Naive B cell (primary cell): ENCODE measurements at regions not wholly inside any gene's neighbourhood (a gene's known extent, or its start where the extent isn't known, plus 50 kb on each side); places are given as distances from the start of the nearest gene placed in this dataset.
"Not testable (repeated sequence)": the region's sequence is repeated elsewhere in the genome, so short reads cannot be mapped to it uniquely, and the experiment has no call there.

Source experiments
- ATAC-seq, 2 donors: fragments of 150-1000 bp; cut with Tn5 transposase; 2 replicates each; pipeline ENCODE4 v1.10.0; 2021; ENCODE audit warnings: low read depth in 2 of 2, mild to moderate bottlenecking in 2 of 2, moderate library complexity in 2 of 2
- DNase-seq: peaks from one replicate; pipeline ENCODE4 v3.0.0; 2022
- H3K27ac Mint-ChIP-seq, 6 donors: one replicate each; pipeline ENCODE4 v1.8.0; 2020 to 2022; ENCODE audit warnings: mild to moderate bottlenecking in 6 of 6, mixed read lengths in 6 of 6, moderate library complexity in 5 of 6, inconsistent platforms in 2 of 6
- H3K27me3 Mint-ChIP-seq, 3 donors: one replicate each; pipeline ENCODE4 v1.8.0; 2021 to 2022; ENCODE audit warnings: mixed read lengths in 3 of 3, mild to moderate bottlenecking in 1 of 3
- H3K36me3 Mint-ChIP-seq, 2 donors: one replicate each; pipeline ENCODE4 v1.8.0; 2020 to 2022; ENCODE audit warnings: mixed read lengths in 2 of 2, inconsistent platforms in 1 of 2, mild to moderate bottlenecking in 1 of 2
- H3K4me1 Mint-ChIP-seq, 3 donors: one replicate each; pipeline ENCODE4 v1.8.0; 2020 to 2022; ENCODE audit warnings: mixed read lengths in 3 of 3, inconsistent platforms in 1 of 3, mild to moderate bottlenecking in 1 of 3, moderate library complexity in 1 of 3
- H3K4me3 Mint-ChIP-seq, 8 donors: one replicate each; pipeline ENCODE4 v1.8.0; 2020 to 2022; ENCODE audit warnings: mild to moderate bottlenecking in 8 of 8, mixed read lengths in 8 of 8, moderate library complexity in 8 of 8, inconsistent platforms in 2 of 8
- H3K9me3 Mint-ChIP-seq, 7 donors: one replicate each; pipeline ENCODE4 v1.8.0; 2020 to 2022; ENCODE audit warnings: mixed read lengths in 7 of 7, mild to moderate bottlenecking in 5 of 7, inconsistent platforms in 2 of 7, moderate library complexity in 1 of 7

- no peak overlapping the region for H3K4me3 Mint-ChIP-seq
- no peak for DNase-seq
- H3K9me3 Mint-ChIP-seq = no peaks in the 10 kb centered on the region
- H3K27me3 Mint-ChIP-seq = peaks cover 4 to 33% (median 15%) of the 10 kb centered on the region in 3 donors
- no peak for ATAC-seq
- H3K4me1 Mint-ChIP-seq = peaks cover 0 to 5% (median 3%) of the 10 kb centered on the region in 3 donors
- H3K36me3 Mint-ChIP-seq = no peaks in the 10 kb centered on the region
- no peak overlapping the region for H3K27ac Mint-ChIP-seq
Measured at GRCh38 chr6:3620937-3621336, 130.6 kb downstream of the PXDC1 start.

GRCh38 chr6:3620389-3620788 is 131.1 kb downstream of the PXDC1 start:
- Mint-ChIP-seq H3K9me3 (no peaks in the 10 kb centered on the region), H3K27ac (peak overlapping the region in 2 of 6 donors; percentile 6 to 41), H3K36me3 (no peaks in the 10 kb centered on the region), H3K27me3 (peaks cover 4 to 28% (median 13%) of the 10 kb centered on the region in 3 donors), H3K4me1 (peaks cover 0 to 5% (median 3%) of the 10 kb centered on the region in 3 donors), H3K4me3 (no peak overlapping the region)
- DNase-seq (no peak), ATAC-seq (no peak)

- H3K27ac Mint-ChIP-seq = no peak overlapping the region
- no peaks in the 10 kb centered on the region for H3K36me3 Mint-ChIP-seq
- no peak overlapping the region for H3K4me3 Mint-ChIP-seq
- peaks cover 4 to 22% (median 13%) of the 10 kb centered on the region in 3 donors for H3K27me3 Mint-ChIP-seq
- no peaks in the 10 kb centered on the region for H3K9me3 Mint-ChIP-seq
- ATAC-seq = no peak
- no peak for DNase-seq
- peaks cover 0 to 5% (median 3%) of the 10 kb centered on the region in 3 donors for H3K4me1 Mint-ChIP-seq
Measured at GRCh38 chr6:3619800-3620199, 131.7 kb downstream of the PXDC1 start.

GRCh38 chr6:3619201-3619600 is 132.3 kb downstream of the PXDC1 start:
- Mint-ChIP-seq H3K27ac (peak overlapping the region in 1 of 6 donors; percentile 26), H3K36me3 (no peaks in the 10 kb centered on the region), H3K4me1 (peaks cover 0 to 5% (median 3%) of the 10 kb centered on the region in 3 donors), H3K4me3 (no peak overlapping the region), H3K27me3 (peaks cover 4 to 18% (median 11%) of the 10 kb centered on the region in 3 donors), H3K9me3 (no peaks in the 10 kb centered on the region)
- ATAC-seq (no peak), DNase-seq (no peak)

GRCh38 chr6:3618642-3619041 is 132.9 kb downstream of the PXDC1 start:
- Mint-ChIP-seq H3K4me1 (peaks cover 0 to 5% (median 2%) of the 10 kb centered on the region in 3 donors), H3K27me3 (peaks cover 3 to 12% (median 5%) of the 10 kb centered on the region in 3 donors), H3K9me3 (peaks cover 0 to under 1% (median 0%) of the 10 kb centered on the region in 7 donors), H3K36me3 (no peaks in the 10 kb centered on the region), H3K4me3 (no peak overlapping the region), H3K27ac (no peak overlapping the region)
- DNase-seq = no peak
- no peak for ATAC-seq

- H3K4me3 Mint-ChIP-seq = no peak overlapping the region
- H3K27me3 Mint-ChIP-seq = peaks cover 0 to 11% (median 5%) of the 10 kb centered on the region in 3 donors
- H3K36me3 Mint-ChIP-seq = no peaks in the 10 kb centered on the region
- no peak for ATAC-seq
- H3K4me1 Mint-ChIP-seq = no peaks in the 10 kb centered on the region
- no peak for DNase-seq
- no peak overlapping the region for H3K27ac Mint-ChIP-seq
- H3K9me3 Mint-ChIP-seq = peaks cover 0 to 2% (median 0%) of the 10 kb centered on the region in 7 donors
Measured at GRCh38 chr6:3617681-3618311, 133.7 kb downstream of the PXDC1 start.

GRCh38 chr6:3617192-3617631 is 134.3 kb downstream of the PXDC1 start:
- DNase-seq (no peak), ATAC-seq (no peak)
- no peaks in the 10 kb centered on the region for H3K4me1 Mint-ChIP-seq
- no peak overlapping the region for H3K4me3 Mint-ChIP-seq
- peaks cover under 1 to 12% (median 8%) of the 10 kb centered on the region in 3 donors for H3K27me3 Mint-ChIP-seq
- H3K36me3 Mint-ChIP-seq = no peaks in the 10 kb centered on the region
- no peak overlapping the region for H3K27ac Mint-ChIP-seq
- peaks cover 0 to 2% (median 0%) of the 10 kb centered on the region in 7 donors for H3K9me3 Mint-ChIP-seq

- Mint-ChIP-seq H3K4me1 (no peaks in the 10 kb centered on the region), H3K36me3 (no peaks in the 10 kb centered on the region), H3K27ac (no peak overlapping the region), H3K4me3 (no peak overlapping the region), H3K9me3 (peaks cover 0 to 2% (median 0%) of the 10 kb centered on the region in 7 donors), H3K27me3 (peaks cover 5 to 16% (median 12%) of the 10 kb centered on the region in 3 donors)
- DNase-seq = no peak
- ATAC-seq = no peak
Measured at GRCh38 chr6:3616565-3617176, 134.8 kb downstream of the PXDC1 start.

- no peak overlapping the region for H3K4me3 Mint-ChIP-seq
- DNase-seq = no peak
- H3K9me3 Mint-ChIP-seq = peaks cover 0 to 2% (median 0%) of the 10 kb centered on the region in 7 donors
- no peaks in the 10 kb centered on the region for H3K4me1 Mint-ChIP-seq
- H3K27me3 Mint-ChIP-seq = peaks cover 5 to 19% (median 19%) of the 10 kb centered on the region in 3 donors
- no peak for ATAC-seq
- no peak overlapping the region for H3K27ac Mint-ChIP-seq
- no peaks in the 10 kb centered on the region for H3K36me3 Mint-ChIP-seq
Measured at GRCh38 chr6:3615391-3616380, 135.8 kb downstream of the PXDC1 start.

- no peak overlapping the region for H3K27ac Mint-ChIP-seq
- ATAC-seq (no peak), DNase-seq (no peak)
- no peaks in the 10 kb centered on the region for H3K4me1 Mint-ChIP-seq
- no peak overlapping the region for H3K4me3 Mint-ChIP-seq
- H3K9me3 Mint-ChIP-seq = peaks cover 0 to 2% (median 0%) of the 10 kb centered on the region in 7 donors
- H3K36me3 Mint-ChIP-seq = no peaks in the 10 kb centered on the region
- H3K27me3 Mint-ChIP-seq = peaks cover 5 to 22% (median 19%) of the 10 kb centered on the region in 3 donors
Measured at GRCh38 chr6:3614918-3615317, 136.6 kb downstream of the PXDC1 start.

- not testable (repeated sequence) for H3K4me3 Mint-ChIP-seq, H3K4me1 Mint-ChIP-seq, DNase-seq, H3K36me3 Mint-ChIP-seq, ATAC-seq, H3K27ac Mint-ChIP-seq, H3K9me3 Mint-ChIP-seq
- peaks cover 5 to 24% (median 22%) of the 10 kb centered on the region in 3 donors for H3K27me3 Mint-ChIP-seq
Measured at GRCh38 chr6:3613565-3613964, 137.9 kb downstream of the PXDC1 start.

GRCh38 chr6:3612341-3613041 is 139.0 kb downstream of the PXDC1 start:
- H3K9me3 Mint-ChIP-seq = peaks cover 0 to 2% (median 0%) of the 10 kb centered on the region in 7 donors
- no peak overlapping the region for H3K4me3 Mint-ChIP-seq
- no peaks in the 10 kb centered on the region for H3K4me1 Mint-ChIP-seq
- no peak for ATAC-seq
- no peaks in the 10 kb centered on the region for H3K36me3 Mint-ChIP-seq
- DNase-seq = no peak
- no peak overlapping the region for H3K27ac Mint-ChIP-seq
- peaks cover 5 to 25% (median 24%) of the 10 kb centered on the region in 3 donors for H3K27me3 Mint-ChIP-seq

- Mint-ChIP-seq H3K36me3 (no peaks in the 10 kb centered on the region), H3K4me3 (no peak overlapping the region), H3K9me3 (peaks cover 0 to 2% (median 0%) of the 10 kb centered on the region in 7 donors), H3K27me3 (peaks cover 5 to 32% (median 24%) of the 10 kb centered on the region in 3 donors), H3K4me1 (no peaks in the 10 kb centered on the region), H3K27ac (no peak overlapping the region)
- ATAC-seq = no peak
- DNase-seq = no peak
Measured at GRCh38 chr6:3610921-3611320, 140.6 kb downstream of the PXDC1 start.
